H1 (cell line): ENCODE measurements at regions not wholly inside any gene's neighbourhood (a gene's known extent, or its start where the extent isn't known, plus 50 kb on each side); places are given as distances from the start of the nearest gene placed in this dataset.

Experiments
- KDM5A ChIP-seq: fragments of 200-600 bp; IDR thresholded peaks from 2 replicates; pipeline ENCODE4 v1.7.1; 2012; ENCODE audit warnings: mild to moderate bottlenecking, low read length, inconsistent platforms, mixed read lengths
- TF ChIP-seq, protein P1 (sequence below), 3 experiments: IDR thresholded peaks; 1 replicate in 2 of 3; 2 replicates in 1 of 3; pipeline versions ENCODE4 v1.5.1 to v1.6.1; 2011; ENCODE audit warnings: low read length in 3 of 3, mild to moderate bottlenecking in 3 of 3, inconsistent platforms in 2 of 3, low read depth in 1 of 3, moderate library complexity in 1 of 3; ENCODE audit not compliant: insufficient read depth in 1 of 3; ENCODE audit errors: control extremely low read depth in 1 of 3
- TF ChIP-seq, protein P2 (sequence below): fragments of 300-600 bp; sonication (generic); IDR thresholded peaks from 2 replicates; pipeline ENCODE4 v1.7.1; 2012; ENCODE audit warnings: low read length, moderate library complexity, mild to moderate bottlenecking, inconsistent platforms; ENCODE audit not compliant: insufficient replicate concordance
- TF ChIP-seq, protein P3 (sequence below): IDR thresholded peaks from 2 replicates; pipeline ENCODE4 v1.6.1; 2011; ENCODE audit warnings: low read length, improper control_type of control experiment

DNA sequence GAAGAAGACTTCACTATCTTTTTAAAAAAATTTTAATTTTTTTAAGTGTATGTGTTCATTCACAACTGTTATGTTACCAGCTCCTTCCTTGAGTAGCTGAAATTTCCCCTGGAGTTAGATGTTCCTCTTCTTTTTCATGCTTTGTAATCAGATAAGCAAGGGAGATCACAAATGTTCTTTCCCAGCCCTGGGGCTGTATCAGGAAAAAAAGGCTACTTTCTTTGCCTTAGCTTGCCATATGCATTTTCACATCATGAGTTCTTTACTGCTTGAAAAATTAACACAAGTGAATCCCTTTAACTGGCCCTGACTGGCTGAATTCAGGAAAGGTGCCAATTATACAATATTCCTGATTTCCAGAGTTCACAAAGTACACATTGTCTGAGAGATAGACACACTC, 353.2 kb upstream of the ATP11B start (continued):
- TF ChIP-seq, protein P1, sequence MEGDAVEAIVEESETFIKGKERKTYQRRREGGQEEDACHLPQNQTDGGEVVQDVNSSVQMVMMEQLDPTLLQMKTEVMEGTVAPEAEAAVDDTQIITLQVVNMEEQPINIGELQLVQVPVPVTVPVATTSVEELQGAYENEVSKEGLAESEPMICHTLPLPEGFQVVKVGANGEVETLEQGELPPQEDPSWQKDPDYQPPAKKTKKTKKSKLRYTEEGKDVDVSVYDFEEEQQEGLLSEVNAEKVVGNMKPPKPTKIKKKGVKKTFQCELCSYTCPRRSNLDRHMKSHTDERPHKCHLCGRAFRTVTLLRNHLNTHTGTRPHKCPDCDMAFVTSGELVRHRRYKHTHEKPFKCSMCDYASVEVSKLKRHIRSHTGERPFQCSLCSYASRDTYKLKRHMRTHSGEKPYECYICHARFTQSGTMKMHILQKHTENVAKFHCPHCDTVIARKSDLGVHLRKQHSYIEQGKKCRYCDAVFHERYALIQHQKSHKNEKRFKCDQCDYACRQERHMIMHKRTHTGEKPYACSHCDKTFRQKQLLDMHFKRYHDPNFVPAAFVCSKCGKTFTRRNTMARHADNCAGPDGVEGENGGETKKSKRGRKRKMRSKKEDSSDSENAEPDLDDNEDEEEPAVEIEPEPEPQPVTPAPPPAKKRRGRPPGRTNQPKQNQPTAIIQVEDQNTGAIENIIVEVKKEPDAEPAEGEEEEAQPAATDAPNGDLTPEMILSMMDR (IDR thresholded peaks at IDR 0.05; ENCODE audit: control extremely low read depth in 1 of 3, insufficient read depth in 1 of 3, low read depth in 1 of 3, low read length in 3 of 3): no peak
- TF ChIP-seq, protein P2, sequence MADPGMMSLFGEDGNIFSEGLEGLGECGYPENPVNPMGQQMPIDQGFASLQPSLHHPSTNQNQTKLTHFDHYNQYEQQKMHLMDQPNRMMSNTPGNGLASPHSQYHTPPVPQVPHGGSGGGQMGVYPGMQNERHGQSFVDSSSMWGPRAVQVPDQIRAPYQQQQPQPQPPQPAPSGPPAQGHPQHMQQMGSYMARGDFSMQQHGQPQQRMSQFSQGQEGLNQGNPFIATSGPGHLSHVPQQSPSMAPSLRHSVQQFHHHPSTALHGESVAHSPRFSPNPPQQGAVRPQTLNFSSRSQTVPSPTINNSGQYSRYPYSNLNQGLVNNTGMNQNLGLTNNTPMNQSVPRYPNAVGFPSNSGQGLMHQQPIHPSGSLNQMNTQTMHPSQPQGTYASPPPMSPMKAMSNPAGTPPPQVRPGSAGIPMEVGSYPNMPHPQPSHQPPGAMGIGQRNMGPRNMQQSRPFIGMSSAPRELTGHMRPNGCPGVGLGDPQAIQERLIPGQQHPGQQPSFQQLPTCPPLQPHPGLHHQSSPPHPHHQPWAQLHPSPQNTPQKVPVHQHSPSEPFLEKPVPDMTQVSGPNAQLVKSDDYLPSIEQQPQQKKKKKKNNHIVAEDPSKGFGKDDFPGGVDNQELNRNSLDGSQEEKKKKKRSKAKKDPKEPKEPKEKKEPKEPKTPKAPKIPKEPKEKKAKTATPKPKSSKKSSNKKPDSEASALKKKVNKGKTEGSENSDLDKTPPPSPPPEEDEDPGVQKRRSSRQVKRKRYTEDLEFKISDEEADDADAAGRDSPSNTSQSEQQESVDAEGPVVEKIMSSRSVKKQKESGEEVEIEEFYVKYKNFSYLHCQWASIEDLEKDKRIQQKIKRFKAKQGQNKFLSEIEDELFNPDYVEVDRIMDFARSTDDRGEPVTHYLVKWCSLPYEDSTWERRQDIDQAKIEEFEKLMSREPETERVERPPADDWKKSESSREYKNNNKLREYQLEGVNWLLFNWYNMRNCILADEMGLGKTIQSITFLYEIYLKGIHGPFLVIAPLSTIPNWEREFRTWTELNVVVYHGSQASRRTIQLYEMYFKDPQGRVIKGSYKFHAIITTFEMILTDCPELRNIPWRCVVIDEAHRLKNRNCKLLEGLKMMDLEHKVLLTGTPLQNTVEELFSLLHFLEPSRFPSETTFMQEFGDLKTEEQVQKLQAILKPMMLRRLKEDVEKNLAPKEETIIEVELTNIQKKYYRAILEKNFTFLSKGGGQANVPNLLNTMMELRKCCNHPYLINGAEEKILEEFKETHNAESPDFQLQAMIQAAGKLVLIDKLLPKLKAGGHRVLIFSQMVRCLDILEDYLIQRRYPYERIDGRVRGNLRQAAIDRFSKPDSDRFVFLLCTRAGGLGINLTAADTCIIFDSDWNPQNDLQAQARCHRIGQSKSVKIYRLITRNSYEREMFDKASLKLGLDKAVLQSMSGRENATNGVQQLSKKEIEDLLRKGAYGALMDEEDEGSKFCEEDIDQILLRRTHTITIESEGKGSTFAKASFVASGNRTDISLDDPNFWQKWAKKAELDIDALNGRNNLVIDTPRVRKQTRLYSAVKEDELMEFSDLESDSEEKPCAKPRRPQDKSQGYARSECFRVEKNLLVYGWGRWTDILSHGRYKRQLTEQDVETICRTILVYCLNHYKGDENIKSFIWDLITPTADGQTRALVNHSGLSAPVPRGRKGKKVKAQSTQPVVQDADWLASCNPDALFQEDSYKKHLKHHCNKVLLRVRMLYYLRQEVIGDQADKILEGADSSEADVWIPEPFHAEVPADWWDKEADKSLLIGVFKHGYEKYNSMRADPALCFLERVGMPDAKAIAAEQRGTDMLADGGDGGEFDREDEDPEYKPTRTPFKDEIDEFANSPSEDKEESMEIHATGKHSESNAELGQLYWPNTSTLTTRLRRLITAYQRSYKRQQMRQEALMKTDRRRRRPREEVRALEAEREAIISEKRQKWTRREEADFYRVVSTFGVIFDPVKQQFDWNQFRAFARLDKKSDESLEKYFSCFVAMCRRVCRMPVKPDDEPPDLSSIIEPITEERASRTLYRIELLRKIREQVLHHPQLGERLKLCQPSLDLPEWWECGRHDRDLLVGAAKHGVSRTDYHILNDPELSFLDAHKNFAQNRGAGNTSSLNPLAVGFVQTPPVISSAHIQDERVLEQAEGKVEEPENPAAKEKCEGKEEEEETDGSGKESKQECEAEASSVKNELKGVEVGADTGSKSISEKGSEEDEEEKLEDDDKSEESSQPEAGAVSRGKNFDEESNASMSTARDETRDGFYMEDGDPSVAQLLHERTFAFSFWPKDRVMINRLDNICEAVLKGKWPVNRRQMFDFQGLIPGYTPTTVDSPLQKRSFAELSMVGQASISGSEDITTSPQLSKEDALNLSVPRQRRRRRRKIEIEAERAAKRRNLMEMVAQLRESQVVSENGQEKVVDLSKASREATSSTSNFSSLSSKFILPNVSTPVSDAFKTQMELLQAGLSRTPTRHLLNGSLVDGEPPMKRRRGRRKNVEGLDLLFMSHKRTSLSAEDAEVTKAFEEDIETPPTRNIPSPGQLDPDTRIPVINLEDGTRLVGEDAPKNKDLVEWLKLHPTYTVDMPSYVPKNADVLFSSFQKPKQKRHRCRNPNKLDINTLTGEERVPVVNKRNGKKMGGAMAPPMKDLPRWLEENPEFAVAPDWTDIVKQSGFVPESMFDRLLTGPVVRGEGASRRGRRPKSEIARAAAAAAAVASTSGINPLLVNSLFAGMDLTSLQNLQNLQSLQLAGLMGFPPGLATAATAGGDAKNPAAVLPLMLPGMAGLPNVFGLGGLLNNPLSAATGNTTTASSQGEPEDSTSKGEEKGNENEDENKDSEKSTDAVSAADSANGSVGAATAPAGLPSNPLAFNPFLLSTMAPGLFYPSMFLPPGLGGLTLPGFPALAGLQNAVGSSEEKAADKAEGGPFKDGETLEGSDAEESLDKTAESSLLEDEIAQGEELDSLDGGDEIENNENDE: no peak
- TF ChIP-seq KDM5A: no peak
- TF ChIP-seq, protein P3, sequence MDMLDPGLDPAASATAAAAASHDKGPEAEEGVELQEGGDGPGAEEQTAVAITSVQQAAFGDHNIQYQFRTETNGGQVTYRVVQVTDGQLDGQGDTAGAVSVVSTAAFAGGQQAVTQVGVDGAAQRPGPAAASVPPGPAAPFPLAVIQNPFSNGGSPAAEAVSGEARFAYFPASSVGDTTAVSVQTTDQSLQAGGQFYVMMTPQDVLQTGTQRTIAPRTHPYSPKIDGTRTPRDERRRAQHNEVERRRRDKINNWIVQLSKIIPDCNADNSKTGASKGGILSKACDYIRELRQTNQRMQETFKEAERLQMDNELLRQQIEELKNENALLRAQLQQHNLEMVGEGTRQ: no peak
- TF ChIP-seq, all 59 proteins: peak for 0
